Esophagus squamous epithelium (tissue), 5 donors: ENCODE measurements at regions not wholly inside any gene's neighbourhood (a gene's known extent, or its start where the extent isn't known, plus 50 kb on each side); places are given as distances from the start of the nearest gene placed in this dataset.
"Not testable (repeated sequence)": the region's sequence is repeated elsewhere in the genome, so short reads cannot be mapped to it uniquely, and the experiment has no call there.

Experiments used
- DNase-seq: peaks from one replicate; lab custom pipeline; 2025; lab: John Stamatoyannopoulos, UW
- H3K27ac ChIP-seq, 4 donors: fragments of 200-600 bp; sonication (generic); one replicate each; pipeline ENCODE4 v1.5.1; 2016 to 2019; ENCODE audit warnings: mild to moderate bottlenecking in 1 of 4
- H3K27me3 ChIP-seq, 4 donors: fragments of 200-600 bp; sonication (generic); 1 replicate in 3 of 4; 2 replicates in 1 of 4; pipeline versions ENCODE4 v1.5.1 to v1.6.0; 2017 to 2021; ENCODE audit warnings: antibody characterized with exemption in 1 of 4
- H3K36me3 ChIP-seq, 3 donors: fragments of 200-600 bp; sonication (generic); one replicate each; pipeline ENCODE4 v1.5.1; 2016 to 2019
- H3K4me1 ChIP-seq, 3 donors: fragments of 200-600 bp; sonication (generic); one replicate each; pipeline ENCODE4 v1.5.1; 2017 to 2019
- H3K4me3 ChIP-seq, 4 donors: fragments of 200-600 bp; sonication (generic); 1 replicate in 3 of 4; 2 replicates in 1 of 4; pipeline ENCODE4 v1.5.1; 2016 to 2019; ENCODE audit warnings: mild to moderate bottlenecking in 2 of 4, moderate library complexity in 1 of 4
- H3K9me3 ChIP-seq, 3 donors: fragments of 200-600 bp; sonication (generic); one replicate each; pipeline ENCODE4 v1.5.1; 2016 to 2019
- CTCF ChIP-seq, 6 experiments: fragments of 450-650 bp in 4 of 6; fragments of 200-600 bp in 2 of 6; sonication (generic) in 2 of 6; IDR thresholded peaks; one replicate each; pipeline ENCODE4 v1.5.1; 2016 to 2019; ENCODE audit warnings: antibody characterized with exemption in 6 of 6, mild to moderate bottlenecking in 4 of 6, moderate library complexity in 4 of 6
- POLR2A ChIP-seq, 4 donors: fragments of 450-650 bp; IDR thresholded peaks; one replicate each; pipeline ENCODE4 v1.6.1; 2017; ENCODE audit warnings: antibody characterized with exemption in 4 of 4, mild to moderate bottlenecking in 4 of 4, moderate library complexity in 3 of 4
- WGBS, 2 donors: methylation state at CpG; one replicate each; pipeline ENCODE4 v1.1.5; 2018; 5-methylcytosine and 5-hydroxymethylcytosine counted together
- intact Hi-C: fragments of 100-400 bp; cut with DNase I; formaldehyde crosslinking; loops from one replicate; pipeline ENCODE4 v1.15.0; 2022
- donor health status: DM: yes; HTN: yes; CAD: no.

DNA sequence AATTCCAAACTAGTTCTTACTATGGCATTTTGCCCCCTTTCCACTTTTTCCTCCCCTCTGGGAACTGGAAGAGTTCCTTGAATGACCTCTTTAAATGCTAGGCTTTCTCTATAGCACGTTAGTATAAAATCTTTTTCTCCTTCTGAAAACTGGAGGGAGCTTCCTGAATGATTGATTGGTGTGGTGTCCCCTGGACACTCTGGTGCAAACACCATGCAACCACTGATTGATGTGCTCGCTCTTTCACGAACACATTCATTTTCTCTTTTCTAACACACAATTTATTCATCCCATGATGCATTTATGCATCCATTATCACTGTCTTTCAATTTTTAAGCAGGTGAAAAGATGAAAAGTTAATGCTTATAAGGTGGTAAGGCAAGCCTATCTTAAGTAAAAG is 159.1 kb upstream of the NANOGP8 start:
- no peaks in the 10 kb centered on the region for H3K36me3 ChIP-seq
- DNase-seq: no peak
- no peak overlapping the region for H3K4me3 ChIP-seq
- no peak for TF ChIP-seq POLR2A (IDR thresholded peaks at IDR 0.05)
- TF ChIP-seq CTCF (IDR thresholded peaks at IDR 0.05): no peak
- intact Hi-C loops: no loop called here
- H3K27me3 ChIP-seq: no peaks in the 10 kb centered on the region
- no peaks in the 10 kb centered on the region for H3K9me3 ChIP-seq
- H3K27ac ChIP-seq: no peak overlapping the region
- no peaks in the 10 kb centered on the region for H3K4me1 ChIP-seq
- WGBS, 2 donors: 77 to 81% methylated on average over 3 of the region's 3 CpGs

DNA sequence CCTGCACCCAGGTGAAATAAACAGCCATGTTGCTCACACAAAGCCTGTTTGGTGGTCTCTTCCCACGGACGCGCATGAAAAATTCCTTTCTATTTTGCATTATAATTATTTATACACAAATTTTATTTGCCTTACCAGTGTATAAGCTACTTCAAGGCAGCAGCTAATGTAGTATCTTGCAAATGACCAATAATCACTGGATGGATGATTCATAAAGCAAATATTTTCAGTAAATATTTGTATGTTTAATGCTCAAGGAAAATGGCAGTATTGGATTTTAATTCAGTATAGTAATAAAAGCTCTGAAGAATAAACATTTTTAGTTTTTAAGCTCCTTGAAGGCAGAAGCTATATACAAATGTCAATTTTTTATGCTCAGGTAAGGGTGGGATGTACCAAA is 158.7 kb upstream of the NANOGP8 start:
- WGBS, 2 donors: 96 to 97% methylated on average over 3 of the region's 3 CpGs
- intact Hi-C loops: no loop called here
- Histone ChIP-seq H3K9me3 (no peaks in the 10 kb centered on the region), H3K27me3 (no peaks in the 10 kb centered on the region), H3K4me3 (no peak overlapping the region), H3K27ac (no peak overlapping the region), H3K4me1 (no peaks in the 10 kb centered on the region), H3K36me3 (no peaks in the 10 kb centered on the region)
- TF ChIP-seq CTCF (IDR thresholded peaks at IDR 0.05) (no peak), POLR2A (IDR thresholded peaks at IDR 0.05) (no peak)
- DNase-seq: no peak

DNA sequence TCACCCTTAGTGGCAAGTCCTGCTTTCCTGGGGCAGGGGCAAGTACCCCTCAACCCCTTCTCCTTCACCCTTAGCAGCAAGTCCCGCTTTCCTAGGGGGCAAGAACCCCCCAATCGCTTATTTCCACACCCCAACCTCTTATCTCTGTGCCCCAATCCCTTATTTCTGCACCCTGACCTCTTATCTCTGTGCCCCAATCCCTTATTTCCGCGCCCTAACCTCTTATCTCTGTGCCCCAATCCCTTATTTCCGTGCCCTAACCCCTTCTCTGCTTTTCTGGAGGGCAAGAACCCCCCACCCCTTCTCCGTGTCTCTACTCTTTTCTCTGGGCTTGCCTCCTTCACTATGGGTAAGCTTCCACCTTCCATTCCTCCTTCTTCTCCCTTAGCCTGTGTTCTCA is 154.6 kb upstream of the NANOGP8 start:
- intact Hi-C loops, H3K4me3 ChIP-seq, H3K4me1 ChIP-seq, DNase-seq, H3K27me3 ChIP-seq, H3K36me3 ChIP-seq, H3K27ac ChIP-seq, H3K9me3 ChIP-seq: not testable (repeated sequence)
- 72 to 83% methylated on average over 6 of the region's 6 CpGs for WGBS, 2 donors

DNA sequence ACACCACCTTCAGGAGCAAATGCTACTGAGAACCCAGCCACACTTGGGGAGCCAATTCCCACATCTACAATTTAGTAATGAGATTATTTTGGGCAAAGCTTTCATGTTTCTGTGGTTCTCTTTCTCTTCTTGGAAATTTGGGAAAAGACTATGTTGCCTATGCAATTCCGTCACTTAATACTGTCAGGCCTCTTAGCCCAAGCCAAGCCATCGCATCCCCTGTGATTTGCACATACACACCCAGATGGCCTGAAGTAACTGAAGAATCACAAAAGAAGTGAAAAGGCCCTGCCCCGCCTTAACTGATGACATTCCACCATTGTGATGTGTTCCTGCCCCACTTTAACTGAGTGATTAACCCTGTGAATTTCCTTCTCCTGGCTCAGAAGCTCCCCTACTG is 153.4 kb upstream of the NANOGP8 start:
- 61 to 85% methylated on average over 2 to 3 of the region's 3 CpGs for WGBS, 2 donors

GRCh38 chr15:35229085-35229484 is 144.0 kb upstream of the NANOGP8 start:
- no peak for DNase-seq
- Histone ChIP-seq H3K9me3 (peaks cover 0 to 13% (median 0%) of the 10 kb centered on the region in 3 donors), H3K27ac (no peak overlapping the region), H3K36me3 (no peaks in the 10 kb centered on the region), H3K27me3 (no peaks in the 10 kb centered on the region), H3K4me1 (no peaks in the 10 kb centered on the region), H3K4me3 (no peak overlapping the region)
- intact Hi-C loops: no loop called here
- WGBS, 2 donors: 84 to 85% methylated on average over 3 of the region's 3 CpGs
- no peak for TF ChIP-seq CTCF (IDR thresholded peaks at IDR 0.05)
- TF ChIP-seq POLR2A (IDR thresholded peaks at IDR 0.05): no peak

More for the DNA sequence above, 153.4 kb upstream of the NANOGP8 start:
- DNase-seq, H3K4me1 ChIP-seq, H3K27ac ChIP-seq, H3K4me3 ChIP-seq, H3K9me3 ChIP-seq, H3K27me3 ChIP-seq, H3K36me3 ChIP-seq, intact Hi-C loops: not testable (repeated sequence)

GRCh38 chr15:35218215-35218614 is 133.1 kb upstream of the NANOGP8 start:
- no peak overlapping the region for H3K4me3 ChIP-seq
- H3K4me1 ChIP-seq: no peaks in the 10 kb centered on the region
- TF ChIP-seq CTCF (IDR thresholded peaks at IDR 0.05) (no peak), POLR2A (IDR thresholded peaks at IDR 0.05) (no peak)
- no peaks in the 10 kb centered on the region for H3K27me3 ChIP-seq
- H3K9me3 ChIP-seq: no peaks in the 10 kb centered on the region
- H3K27ac ChIP-seq: no peak overlapping the region
- 84 to 86% methylated on average over 1 of the region's 1 CpG for WGBS, 2 donors
- DNase-seq: no peak
- H3K36me3 ChIP-seq: no peaks in the 10 kb centered on the region
- intact Hi-C loops: no loop called here
